ENCODE measurements at regions not wholly inside any gene's neighbourhood (a gene's known extent, or its start where the extent isn't known, plus 50 kb on each side); places are given as distances from the start of the nearest gene placed in this dataset.

GRCh38 chrX:117701050-117701449 is 415.6 kb downstream of the KLHL13 start:
- Histone ChIP-seq H3K27me3 (ENCODE audit: control insufficient read depth in 2 of 2, insufficient read depth in 2 of 2, low read length in 2 of 2) (no peaks in the 10 kb centered on the region), H3K27ac (ENCODE audit: low read depth in 2 of 2, low read length in 2 of 2) (no peak overlapping the region), H3K9me3 (ENCODE audit: control insufficient read depth in 2 of 2, low read length in 2 of 2) (no peaks in the 10 kb centered on the region), H3K4me3 (ENCODE audit: low read length in 2 of 2) (no peak overlapping the region), H3K36me3 (ENCODE audit: control insufficient read depth in 2 of 2, insufficient read depth in 2 of 2, low read length in 2 of 2) (no peaks in the 10 kb centered on the region), H3K4me1 (ENCODE audit: control insufficient read depth in 2 of 2, insufficient read depth in 2 of 2, low read length in 2 of 2) (no peaks in the 10 kb centered on the region), H3K9ac (ENCODE audit: low read depth in 1 of 2, low read length in 2 of 2) (no peak overlapping the region)

- H3K27ac ChIP-seq (ENCODE audit: low read depth in 2 of 2, low read length in 2 of 2) = no peak overlapping the region
- H3K4me1 ChIP-seq (ENCODE audit: control insufficient read depth in 2 of 2, insufficient read depth in 2 of 2, low read length in 2 of 2) = no peaks in the 10 kb centered on the region
- no peak overlapping the region for H3K9ac ChIP-seq (ENCODE audit: low read depth in 1 of 2, low read length in 2 of 2)
- no peaks in the 10 kb centered on the region for H3K9me3 ChIP-seq (ENCODE audit: control insufficient read depth in 2 of 2, low read length in 2 of 2)
- H3K4me3 ChIP-seq (ENCODE audit: low read length in 2 of 2) = no peak overlapping the region
- no peaks in the 10 kb centered on the region for H3K36me3 ChIP-seq (ENCODE audit: control insufficient read depth in 2 of 2, insufficient read depth in 2 of 2, low read length in 2 of 2)
- H3K27me3 ChIP-seq (ENCODE audit: control insufficient read depth in 2 of 2, insufficient read depth in 2 of 2, low read length in 2 of 2) = no peaks in the 10 kb centered on the region
Measured at GRCh38 chrX:117689956-117690355, 426.7 kb downstream of the KLHL13 start.

GRCh38 chrX:117680286-117680685 is 436.3 kb downstream of the KLHL13 start:
- H3K27ac ChIP-seq (ENCODE audit: low read depth in 2 of 2, low read length in 2 of 2) = no peak overlapping the region
- H3K4me3 ChIP-seq (ENCODE audit: low read length in 2 of 2) = no peak overlapping the region
- no peaks in the 10 kb centered on the region for H3K27me3 ChIP-seq (ENCODE audit: control insufficient read depth in 2 of 2, insufficient read depth in 2 of 2, low read length in 2 of 2)
- H3K36me3 ChIP-seq (ENCODE audit: control insufficient read depth in 2 of 2, insufficient read depth in 2 of 2, low read length in 2 of 2) = no peaks in the 10 kb centered on the region
- no peaks in the 10 kb centered on the region for H3K9me3 ChIP-seq (ENCODE audit: control insufficient read depth in 2 of 2, low read length in 2 of 2)
- no peak overlapping the region for H3K9ac ChIP-seq (ENCODE audit: low read depth in 1 of 2, low read length in 2 of 2)
- no peaks in the 10 kb centered on the region for H3K4me1 ChIP-seq (ENCODE audit: control insufficient read depth in 2 of 2, insufficient read depth in 2 of 2, low read length in 2 of 2)

GRCh38 chrX:117653396-117653795 is 463.2 kb downstream of the KLHL13 start:
- Histone ChIP-seq H3K9me3 (ENCODE audit: control insufficient read depth in 2 of 2, low read length in 2 of 2) (no peaks in the 10 kb centered on the region), H3K36me3 (ENCODE audit: control insufficient read depth in 2 of 2, insufficient read depth in 2 of 2, low read length in 2 of 2) (no peaks in the 10 kb centered on the region), H3K4me1 (ENCODE audit: control insufficient read depth in 2 of 2, insufficient read depth in 2 of 2, low read length in 2 of 2) (no peaks in the 10 kb centered on the region), H3K27me3 (ENCODE audit: control insufficient read depth in 2 of 2, insufficient read depth in 2 of 2, low read length in 2 of 2) (no peaks in the 10 kb centered on the region), H3K4me3 (ENCODE audit: low read length in 2 of 2) (no peak overlapping the region), H3K9ac (ENCODE audit: low read depth in 1 of 2, low read length in 2 of 2) (no peak overlapping the region), H3K27ac (ENCODE audit: low read depth in 2 of 2, low read length in 2 of 2) (no peak overlapping the region)

DNA sequence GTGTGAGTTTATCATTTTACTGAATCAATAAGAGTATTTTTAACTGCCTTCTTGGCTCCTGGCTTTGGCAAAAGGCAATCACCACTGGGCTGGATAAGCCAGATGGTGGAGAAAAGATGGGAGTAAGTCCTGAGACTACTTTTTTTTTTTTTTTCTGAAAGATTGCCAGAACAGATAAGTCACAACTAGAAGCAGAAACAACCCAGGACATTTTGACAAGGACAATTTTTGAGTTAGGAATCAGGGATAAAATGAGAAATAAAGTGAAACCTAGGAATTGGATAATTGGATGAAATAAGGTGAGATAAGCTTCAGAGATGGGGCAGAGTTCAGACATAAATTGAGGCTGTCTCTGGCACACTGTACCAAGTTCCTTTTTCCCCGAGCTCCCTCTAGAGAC is 471.0 kb downstream of the KLHL13 start:
- Histone ChIP-seq H3K4me3 (ENCODE audit: low read length in 2 of 2) (no peak overlapping the region), H3K27me3 (ENCODE audit: control insufficient read depth in 2 of 2, insufficient read depth in 2 of 2, low read length in 2 of 2) (no peaks in the 10 kb centered on the region), H3K36me3 (ENCODE audit: control insufficient read depth in 2 of 2, insufficient read depth in 2 of 2, low read length in 2 of 2) (no peaks in the 10 kb centered on the region), H3K9me3 (ENCODE audit: control insufficient read depth in 2 of 2, low read length in 2 of 2) (no peaks in the 10 kb centered on the region), H3K9ac (ENCODE audit: low read depth in 1 of 2, low read length in 2 of 2) (no peak overlapping the region), H3K4me1 (ENCODE audit: control insufficient read depth in 2 of 2, insufficient read depth in 2 of 2, low read length in 2 of 2) (no peaks in the 10 kb centered on the region), H3K27ac (ENCODE audit: low read depth in 2 of 2, low read length in 2 of 2) (no peak overlapping the region)

DNA sequence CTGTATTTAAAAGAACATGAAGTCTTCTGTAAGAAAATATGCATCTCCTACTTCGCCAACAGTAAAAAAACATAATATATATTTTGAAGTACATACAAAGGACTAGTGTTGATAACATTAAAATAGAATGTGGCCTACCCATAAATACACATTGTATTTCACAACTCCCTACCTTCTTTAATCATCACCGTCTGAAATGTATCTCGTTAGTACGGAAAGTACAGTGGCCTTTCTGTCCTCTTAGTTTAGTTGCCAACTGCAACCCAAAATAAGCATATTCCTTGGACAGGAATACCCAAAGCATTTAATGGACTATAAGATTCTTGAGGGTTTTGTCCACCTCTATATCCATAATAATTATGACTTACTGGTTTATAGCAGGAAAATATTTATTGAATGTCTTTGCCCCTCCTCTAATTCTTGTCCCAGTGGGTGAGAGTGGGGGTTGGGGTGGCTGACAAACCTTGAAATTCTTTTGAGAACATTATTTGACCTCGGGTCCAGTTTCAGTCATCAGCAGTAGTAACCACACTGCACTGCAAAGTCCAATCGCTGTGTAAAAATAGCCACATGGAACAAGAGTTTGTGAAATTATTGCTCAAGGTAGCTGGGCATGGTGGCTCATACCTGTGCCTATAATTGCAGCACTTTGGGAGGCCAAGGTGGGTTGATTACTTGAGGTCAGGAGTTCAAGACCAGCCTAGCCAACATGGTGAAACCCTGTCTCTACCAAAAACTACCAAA is 474.5 kb downstream of the KLHL13 start:
- H3K27me3 ChIP-seq (ENCODE audit: control insufficient read depth in 2 of 2, insufficient read depth in 2 of 2, low read length in 2 of 2) = no peaks in the 10 kb centered on the region
- no peaks in the 10 kb centered on the region for H3K4me1 ChIP-seq (ENCODE audit: control insufficient read depth in 2 of 2, insufficient read depth in 2 of 2, low read length in 2 of 2)
- no peak overlapping the region for H3K9ac ChIP-seq (ENCODE audit: low read depth in 1 of 2, low read length in 2 of 2)
- H3K27ac ChIP-seq (ENCODE audit: low read depth in 2 of 2, low read length in 2 of 2) = no peak overlapping the region
- no peaks in the 10 kb centered on the region for H3K36me3 ChIP-seq (ENCODE audit: control insufficient read depth in 2 of 2, insufficient read depth in 2 of 2, low read length in 2 of 2)
- no peaks in the 10 kb centered on the region for H3K9me3 ChIP-seq (ENCODE audit: control insufficient read depth in 2 of 2, low read length in 2 of 2)
- no peak overlapping the region for H3K4me3 ChIP-seq (ENCODE audit: low read length in 2 of 2)

DNA sequence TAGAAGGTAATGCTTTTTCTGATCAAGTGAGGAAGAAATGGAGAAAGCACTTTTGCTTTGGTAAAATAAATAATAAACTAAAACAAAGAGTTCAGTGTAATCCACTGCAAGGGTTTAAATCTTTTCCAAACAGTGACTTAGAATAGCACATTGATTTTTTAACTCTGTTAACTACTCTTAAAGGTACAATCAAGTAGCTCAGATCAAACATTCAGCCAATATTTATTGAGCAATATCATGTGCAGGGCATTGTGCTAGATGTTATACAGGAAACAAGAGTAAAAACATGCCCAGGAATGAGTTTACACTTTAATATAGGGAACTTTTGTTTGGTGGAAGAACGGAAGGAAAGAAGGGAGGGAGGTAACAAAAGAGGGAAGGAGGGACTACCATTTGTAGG is 479.8 kb downstream of the KLHL13 start:
- no peaks in the 10 kb centered on the region for H3K4me1 ChIP-seq (ENCODE audit: control insufficient read depth in 2 of 2, insufficient read depth in 2 of 2, low read length in 2 of 2)
- no peaks in the 10 kb centered on the region for H3K27me3 ChIP-seq (ENCODE audit: control insufficient read depth in 2 of 2, insufficient read depth in 2 of 2, low read length in 2 of 2)
- no peaks in the 10 kb centered on the region for H3K9me3 ChIP-seq (ENCODE audit: control insufficient read depth in 2 of 2, low read length in 2 of 2)
- no peak overlapping the region for H3K4me3 ChIP-seq (ENCODE audit: low read length in 2 of 2)
- no peaks in the 10 kb centered on the region for H3K36me3 ChIP-seq (ENCODE audit: control insufficient read depth in 2 of 2, insufficient read depth in 2 of 2, low read length in 2 of 2)
- H3K27ac ChIP-seq (ENCODE audit: low read depth in 2 of 2, low read length in 2 of 2) = no peak overlapping the region
- no peak overlapping the region for H3K9ac ChIP-seq (ENCODE audit: low read depth in 1 of 2, low read length in 2 of 2)

- Histone ChIP-seq H3K9me3 (ENCODE audit: control insufficient read depth in 2 of 2, low read length in 2 of 2) (no peaks in the 10 kb centered on the region), H3K27ac (ENCODE audit: low read depth in 2 of 2, low read length in 2 of 2) (no peak overlapping the region), H3K9ac (ENCODE audit: low read depth in 1 of 2, low read length in 2 of 2) (no peak overlapping the region), H3K36me3 (ENCODE audit: control insufficient read depth in 2 of 2, insufficient read depth in 2 of 2, low read length in 2 of 2) (no peaks in the 10 kb centered on the region), H3K4me1 (ENCODE audit: control insufficient read depth in 2 of 2, insufficient read depth in 2 of 2, low read length in 2 of 2) (no peaks in the 10 kb centered on the region), H3K4me3 (ENCODE audit: low read length in 2 of 2) (no peak overlapping the region), H3K27me3 (ENCODE audit: control insufficient read depth in 2 of 2, insufficient read depth in 2 of 2, low read length in 2 of 2) (no peaks in the 10 kb centered on the region)
Measured at GRCh38 chrX:117633277-117633676, 483.3 kb downstream of the KLHL13 start.

DNA sequence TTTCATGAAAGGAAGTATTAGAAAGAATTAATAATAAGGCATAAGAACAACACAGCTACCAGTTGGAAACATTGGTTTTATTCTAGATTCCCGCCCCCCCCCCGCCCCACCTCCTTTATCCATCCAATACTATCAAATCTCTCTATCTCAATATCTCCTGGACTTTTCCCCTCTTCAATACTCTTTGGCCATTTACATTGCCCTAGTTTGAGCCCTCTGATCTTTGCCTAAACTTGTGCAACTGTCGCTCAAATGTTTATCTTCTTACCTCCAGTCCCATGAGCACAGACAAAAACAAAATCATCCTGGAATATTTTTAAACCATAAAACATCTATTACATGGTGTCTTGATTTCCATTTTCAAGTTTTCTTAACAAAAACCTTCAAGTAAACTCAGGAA is 488.2 kb downstream of the KLHL13 start:
- H3K36me3 ChIP-seq (ENCODE audit: control insufficient read depth in 2 of 2, insufficient read depth in 2 of 2, low read length in 2 of 2) = no peaks in the 10 kb centered on the region
- H3K9ac ChIP-seq (ENCODE audit: low read depth in 1 of 2, low read length in 2 of 2) = no peak overlapping the region
- H3K27me3 ChIP-seq (ENCODE audit: control insufficient read depth in 2 of 2, insufficient read depth in 2 of 2, low read length in 2 of 2) = no peaks in the 10 kb centered on the region

GRCh38 chrX:117610806-117611205 is 505.8 kb downstream of the KLHL13 start:
- H3K9me3 ChIP-seq (ENCODE audit: control insufficient read depth in 2 of 2, low read length in 2 of 2) = no peaks in the 10 kb centered on the region
- H3K27me3 ChIP-seq (ENCODE audit: control insufficient read depth in 2 of 2, insufficient read depth in 2 of 2, low read length in 2 of 2) = no peaks in the 10 kb centered on the region
- no peaks in the 10 kb centered on the region for H3K36me3 ChIP-seq (ENCODE audit: control insufficient read depth in 2 of 2, insufficient read depth in 2 of 2, low read length in 2 of 2)
- no peak overlapping the region for H3K27ac ChIP-seq (ENCODE audit: low read depth in 2 of 2, low read length in 2 of 2)
- H3K9ac ChIP-seq (ENCODE audit: low read depth in 1 of 2, low read length in 2 of 2) = no peak overlapping the region
- no peaks in the 10 kb centered on the region for H3K4me1 ChIP-seq (ENCODE audit: control insufficient read depth in 2 of 2, insufficient read depth in 2 of 2, low read length in 2 of 2)
- no peak overlapping the region for H3K4me3 ChIP-seq (ENCODE audit: low read length in 2 of 2)

More for the DNA sequence above, 488.2 kb downstream of the KLHL13 start:
- Histone ChIP-seq H3K9me3 (ENCODE audit: control insufficient read depth in 2 of 2, low read length in 2 of 2) (no peaks in the 10 kb centered on the region), H3K4me3 (ENCODE audit: low read length in 2 of 2) (no peak overlapping the region), H3K4me1 (ENCODE audit: control insufficient read depth in 2 of 2, insufficient read depth in 2 of 2, low read length in 2 of 2) (no peaks in the 10 kb centered on the region), H3K27ac (ENCODE audit: low read depth in 2 of 2, low read length in 2 of 2) (no peak overlapping the region)
